ENCODE measurements at regions not wholly inside any gene's neighbourhood (a gene's known extent, or its start where the extent isn't known, plus 50 kb on each side); places are given as distances from the start of the nearest gene placed in this dataset.

DNA sequence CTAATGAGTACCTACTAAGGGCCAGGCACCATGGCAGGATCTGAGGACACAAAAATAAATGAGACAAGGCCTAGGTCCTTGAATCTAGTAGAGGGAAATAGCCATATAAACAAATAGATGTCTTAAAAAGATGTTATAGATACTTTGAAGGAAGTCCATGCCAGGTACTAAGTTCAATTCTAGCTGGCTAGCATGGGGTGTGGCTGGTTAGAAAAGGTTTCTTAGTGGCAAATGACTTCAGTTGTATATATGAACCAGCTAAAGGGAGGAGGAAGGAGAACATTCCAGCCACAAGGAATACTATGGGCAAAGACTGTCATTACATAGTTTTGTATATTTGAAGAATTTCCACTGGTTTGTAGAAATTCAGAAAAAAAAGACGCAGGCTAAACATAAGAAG, 133.6 kb upstream of the BMP4 start:
- intact Hi-C loops (cut with micrococcal nuclease), result no loop called here

DNA sequence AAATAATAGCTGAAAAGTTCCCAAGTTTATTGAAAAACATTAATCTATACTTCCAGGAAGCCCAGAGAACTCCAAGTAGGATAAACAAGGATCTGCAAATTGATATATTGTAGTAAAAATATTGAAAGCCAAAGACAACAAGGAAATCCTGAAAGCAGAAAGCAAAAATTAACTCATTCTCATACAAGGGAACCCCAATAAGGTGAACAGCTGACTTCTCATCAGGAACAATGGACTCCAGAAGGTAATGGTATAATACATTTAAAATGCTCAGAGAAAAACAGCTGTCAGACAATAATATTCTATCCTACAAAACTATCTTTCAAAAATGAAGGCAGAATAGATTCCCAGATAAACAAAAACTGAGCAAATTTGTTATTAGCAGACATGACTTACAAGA, 138.1 kb upstream of the BMP4 start:
- intact Hi-C loops (cut with micrococcal nuclease), result no loop called here

DNA sequence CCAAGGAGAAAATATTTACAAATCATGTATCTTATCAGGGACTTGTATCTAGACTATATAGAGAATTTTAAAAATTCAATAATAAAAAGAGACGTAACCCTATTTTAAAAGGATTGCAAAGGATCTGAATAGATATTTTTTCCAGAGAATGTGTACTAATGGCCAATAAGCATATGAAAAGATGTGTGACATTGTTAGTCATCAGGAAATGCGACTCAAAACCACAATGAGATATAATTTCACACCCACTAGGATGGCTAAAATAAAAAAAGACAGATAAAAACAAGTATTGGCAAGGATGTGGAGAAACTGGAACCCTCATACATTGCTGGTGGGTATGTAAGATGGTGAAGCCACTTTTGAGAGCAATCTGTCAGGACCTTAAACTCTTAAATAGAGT, 141.9 kb upstream of the BMP4 start:
- intact Hi-C loops (cut with micrococcal nuclease), result no loop called here

DNA sequence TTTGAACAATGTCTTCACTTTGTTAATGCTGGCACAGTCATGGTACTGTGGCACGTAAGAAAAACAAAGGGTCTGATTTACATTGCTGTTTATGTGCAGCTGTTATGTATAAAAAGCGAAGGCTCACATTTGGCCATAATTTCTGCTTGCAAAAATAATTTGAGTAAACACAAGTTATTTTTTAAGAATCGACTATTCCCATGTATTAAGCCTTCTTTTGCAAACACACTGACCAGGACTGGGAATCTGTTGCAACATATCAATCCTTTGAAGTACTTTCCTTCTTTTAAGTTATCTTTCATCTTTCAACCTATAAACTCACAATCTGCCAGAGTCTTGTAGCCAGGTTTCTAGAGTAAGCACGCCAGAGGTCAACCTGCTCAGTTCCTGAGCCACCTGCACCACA, 145.4 kb upstream of the BMP4 start:
- intact Hi-C loops (cut with micrococcal nuclease), result no loop called here

DNA sequence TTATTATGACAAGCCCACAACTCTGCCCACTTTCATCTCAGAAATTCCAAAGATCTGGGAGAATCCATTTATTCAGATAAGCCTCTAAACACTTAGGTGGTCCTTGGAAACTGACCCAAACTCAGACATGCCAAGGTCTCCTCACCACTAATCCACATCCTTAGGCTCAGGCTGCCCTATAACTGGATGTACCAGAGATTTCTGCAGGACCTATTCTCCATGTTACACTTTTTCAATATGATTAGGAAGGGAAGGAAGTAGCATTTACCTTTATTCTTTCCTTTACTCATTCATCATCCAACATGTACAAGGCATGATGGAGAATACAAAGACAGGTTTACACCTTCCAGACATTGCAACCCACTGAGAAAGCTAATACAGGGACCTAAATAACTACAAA, 145.9 kb upstream of the BMP4 start:
- intact Hi-C loops (cut with micrococcal nuclease), result no loop called here

DNA sequence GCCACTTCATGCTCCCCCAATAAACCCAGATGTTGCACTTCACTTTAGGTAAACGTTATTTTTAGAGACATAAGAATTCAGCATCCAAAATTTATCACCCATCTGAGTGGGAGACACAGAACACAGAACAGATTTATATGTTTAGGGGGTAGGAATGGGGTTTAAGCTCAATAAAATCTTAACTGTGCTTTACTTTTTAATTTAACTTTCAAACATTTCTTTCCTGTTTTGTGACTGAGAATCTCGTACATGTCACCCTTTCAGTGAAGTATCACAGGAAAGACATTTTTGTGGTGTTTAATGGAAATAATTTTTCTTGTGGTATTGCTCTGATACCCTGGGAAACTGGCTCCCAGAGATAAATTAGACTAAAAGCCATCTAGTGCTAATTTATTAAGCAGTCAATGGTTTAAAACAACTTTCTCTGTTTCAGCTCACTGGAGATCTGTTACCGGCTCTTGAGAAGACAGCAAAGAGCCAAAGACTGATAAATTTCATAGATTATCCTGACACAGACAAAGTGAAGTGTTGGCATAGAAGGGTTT, 148.0 kb upstream of the BMP4 start:
- intact Hi-C loops (cut with micrococcal nuclease), result no loop called here

DNA sequence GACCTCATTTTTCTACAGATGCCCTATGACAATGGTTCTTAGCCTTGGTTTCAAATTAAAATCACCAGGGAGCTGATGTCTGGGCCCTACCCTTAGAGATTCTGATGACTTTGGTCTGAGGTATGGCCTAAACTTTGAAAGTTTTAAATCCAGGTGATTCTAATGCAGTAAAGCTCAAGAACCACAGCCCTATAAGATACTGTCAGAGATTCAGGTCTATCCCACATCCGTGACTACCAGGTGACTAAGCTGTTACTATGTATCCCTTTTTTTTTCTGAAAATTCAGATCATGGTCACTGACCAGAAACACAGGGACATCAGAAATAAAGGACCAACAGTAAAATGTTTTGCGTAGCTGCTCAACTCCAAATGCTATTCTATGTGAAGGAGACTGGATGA, 148.8 kb upstream of the BMP4 start:
- intact Hi-C loops (cut with micrococcal nuclease), result no loop called here

DNA sequence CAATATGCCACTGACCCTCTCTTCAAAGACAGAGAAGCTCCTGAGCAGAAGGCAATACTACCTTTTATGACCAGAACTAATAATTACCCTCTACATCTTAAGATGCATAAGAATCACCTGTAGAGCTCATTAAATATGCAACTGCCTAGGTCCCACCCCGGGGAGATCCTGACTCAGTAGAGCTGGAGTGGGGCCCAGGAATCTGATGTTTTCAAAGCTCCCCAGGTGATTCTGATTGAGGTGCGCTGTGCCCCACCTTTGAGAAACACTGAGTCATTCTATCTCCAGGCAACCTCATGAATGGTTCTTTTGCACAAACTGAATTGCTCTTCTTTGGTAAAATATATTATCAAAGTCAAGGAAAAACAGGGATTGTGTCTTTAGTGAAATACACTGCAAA, 149.3 kb upstream of the BMP4 start:
- intact Hi-C loops (cut with micrococcal nuclease), result no loop called here

DNA sequence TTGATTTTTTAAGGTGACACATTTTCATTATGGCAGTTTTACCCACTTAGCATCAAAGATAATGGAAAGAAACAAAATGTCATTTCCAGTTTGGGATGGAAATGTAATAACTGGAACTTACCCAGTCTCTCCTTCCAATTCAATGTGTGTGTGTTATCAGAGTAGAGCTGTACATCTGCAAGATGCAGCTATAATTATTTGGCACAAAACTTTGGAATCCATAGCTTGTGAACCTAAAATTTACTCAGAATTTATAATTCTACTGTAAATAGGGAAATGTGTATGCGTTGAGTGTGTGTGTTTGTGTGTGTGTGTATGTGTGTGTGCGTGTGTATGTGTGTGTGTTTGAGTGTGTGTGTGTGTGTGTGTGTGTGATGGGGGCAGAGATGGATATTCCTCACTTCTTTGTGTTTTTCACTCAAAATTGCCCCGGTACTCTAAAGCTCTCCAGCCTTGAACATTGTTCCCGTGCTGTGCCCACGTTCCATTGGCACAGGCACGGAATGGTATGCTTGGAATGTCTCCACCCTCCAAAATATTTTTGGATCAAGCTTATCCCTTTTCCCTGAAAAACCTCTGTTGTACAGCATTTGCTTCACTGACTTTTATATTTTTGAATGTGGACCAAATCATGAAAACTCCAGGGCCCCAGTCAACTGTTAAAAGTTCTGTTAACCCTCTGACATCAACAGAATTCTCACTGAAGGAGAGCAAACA, 150.2 kb upstream of the BMP4 start:
- intact Hi-C loops (cut with micrococcal nuclease), result no loop called here

DNA sequence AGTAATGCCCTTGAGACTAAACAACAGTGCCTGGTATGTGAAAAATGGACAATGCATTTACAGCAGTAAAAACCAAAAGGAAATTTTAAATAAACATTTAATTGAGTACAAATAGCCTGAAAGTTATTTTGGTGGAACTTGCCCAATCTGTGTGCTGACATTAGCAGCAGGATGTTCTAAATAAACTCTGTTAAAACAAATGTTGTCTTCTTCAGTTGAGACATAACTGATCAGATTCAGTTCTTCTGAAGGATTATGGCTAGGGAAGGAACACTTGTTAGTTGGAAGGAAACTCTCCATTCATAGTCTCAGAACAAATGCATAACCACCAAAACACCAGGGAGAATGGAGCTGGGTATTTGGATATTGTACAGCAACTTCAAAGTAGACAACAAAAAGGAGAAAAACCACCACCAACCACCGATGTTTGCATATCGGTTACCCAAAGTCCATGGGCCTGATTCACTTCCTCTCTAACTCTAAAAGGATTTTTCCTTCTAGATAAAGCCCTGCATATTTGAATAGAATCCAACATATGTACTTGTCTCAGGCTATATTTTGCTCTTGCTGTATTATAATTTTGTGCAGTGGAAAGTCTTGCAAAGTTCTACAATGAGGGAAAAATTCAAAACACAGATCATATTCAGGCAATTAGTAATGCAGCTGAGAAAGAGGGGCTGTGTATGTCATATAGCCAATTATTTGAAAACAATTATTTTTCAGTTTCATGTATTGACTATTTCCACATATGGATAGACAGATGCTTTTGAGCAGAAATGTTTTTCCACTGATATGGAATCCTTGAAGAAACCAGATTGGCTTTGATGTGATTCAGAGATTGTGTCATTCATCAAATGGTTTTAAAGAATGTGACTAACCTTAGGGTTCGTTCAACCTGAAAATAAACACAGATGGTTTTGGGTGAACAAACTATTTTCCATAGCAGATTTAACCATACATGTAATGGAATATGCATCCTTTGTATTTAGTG, 152.2 kb upstream of the BMP4 start:
- intact Hi-C loops (cut with micrococcal nuclease), result no loop called here

DNA sequence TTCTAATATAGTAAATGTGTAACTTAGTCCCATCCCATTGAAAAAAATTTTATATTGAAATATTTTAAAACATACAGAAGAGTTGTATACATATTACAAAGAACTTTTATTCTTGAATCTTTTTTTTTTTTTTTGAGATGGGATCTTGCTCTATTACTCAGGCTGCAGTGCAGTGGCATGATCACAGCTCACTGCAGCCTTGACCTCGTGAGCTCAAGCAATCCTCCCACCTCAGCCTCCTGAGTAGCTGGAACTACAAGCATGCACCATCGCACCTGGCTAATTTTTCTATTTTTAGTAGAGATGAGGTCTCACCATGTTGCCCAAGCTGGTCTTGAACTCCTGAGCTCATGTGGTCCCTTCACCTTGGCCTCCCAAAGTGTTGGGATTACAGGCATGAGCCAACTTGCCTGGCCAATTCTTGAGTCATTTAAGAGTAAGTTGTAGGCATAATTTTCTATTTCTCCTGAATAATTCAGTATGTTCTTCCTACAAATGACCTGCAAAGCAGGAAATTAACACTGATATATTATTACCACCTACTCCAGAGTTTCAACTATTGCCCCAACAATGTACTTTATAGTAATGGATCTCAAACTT, 153.0 kb upstream of the BMP4 start:
- intact Hi-C loops (cut with micrococcal nuclease), result no loop called here

DNA sequence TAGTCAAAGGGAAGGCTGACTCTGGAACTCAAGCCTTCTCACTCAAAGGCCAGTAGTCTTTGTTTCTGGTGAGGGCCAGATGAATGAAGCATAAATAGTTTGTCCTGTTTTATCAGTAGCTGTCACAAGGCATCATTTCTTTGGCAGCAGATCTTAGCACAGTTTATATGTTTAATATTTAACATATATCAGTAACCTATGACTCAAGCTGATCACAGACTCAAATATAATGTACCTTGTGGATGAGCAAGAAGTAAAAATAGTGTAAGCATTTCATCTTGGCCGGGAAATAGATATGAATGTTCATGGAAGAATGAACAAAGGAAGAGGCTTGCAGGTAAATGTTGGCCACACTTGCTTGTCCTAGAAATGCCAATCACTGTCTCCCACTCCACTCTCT, 158.3 kb upstream of the BMP4 start:
- intact Hi-C loops (cut with micrococcal nuclease), result no loop called here

DNA sequence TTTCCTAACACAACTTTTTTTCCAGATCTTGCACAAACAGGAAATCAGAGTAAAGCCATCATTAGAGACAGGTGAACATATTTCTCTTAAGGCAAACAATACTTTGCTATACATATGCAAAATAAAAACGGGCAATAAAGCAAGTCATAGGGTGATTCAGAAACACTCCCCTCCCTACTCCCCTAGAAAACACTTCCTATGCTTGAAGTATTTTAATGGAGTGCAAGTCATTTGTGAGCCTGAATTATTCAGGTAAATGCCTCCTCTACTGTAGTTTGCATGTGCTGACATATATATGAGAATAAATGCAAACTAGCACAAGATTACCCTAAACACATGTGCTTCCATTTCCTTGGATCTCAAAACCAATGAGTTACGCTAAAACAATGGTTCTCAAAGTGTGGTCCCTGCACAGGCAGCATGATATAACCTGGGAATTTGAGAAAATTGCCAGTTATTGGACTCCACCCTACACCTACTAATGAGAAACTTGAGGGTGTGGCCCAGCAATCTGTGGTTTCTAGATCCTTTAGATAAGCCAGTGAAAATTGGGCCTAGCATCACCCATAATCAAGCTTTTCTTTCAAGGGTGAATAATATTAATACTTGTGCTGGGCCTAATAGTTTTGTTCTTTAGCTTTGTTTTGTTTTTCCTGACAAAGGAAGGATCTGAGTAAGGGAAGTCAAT, 159.7 kb upstream of the BMP4 start:
- intact Hi-C loops (cut with micrococcal nuclease), result no loop called here

DNA sequence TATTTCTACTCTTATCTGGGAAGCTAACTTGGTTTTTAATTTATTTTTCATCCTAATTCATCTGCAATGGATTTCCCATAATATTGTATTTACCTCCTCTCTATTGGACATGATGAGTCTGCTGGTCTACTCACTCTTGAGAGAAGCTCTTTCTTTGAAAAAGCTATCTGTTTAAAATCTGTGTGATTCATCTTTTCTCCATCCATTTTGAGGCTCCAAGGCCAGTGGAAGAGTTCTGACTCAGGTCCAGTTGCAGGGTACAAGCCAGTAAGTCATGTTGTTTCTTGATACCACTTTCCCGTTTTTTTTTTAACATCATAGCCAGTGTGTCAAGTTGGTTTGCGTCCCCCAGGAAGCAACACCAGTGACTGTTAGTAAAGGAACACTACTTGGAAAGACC, 160.3 kb upstream of the BMP4 start:
- intact Hi-C loops (cut with micrococcal nuclease), result no loop called here

DNA sequence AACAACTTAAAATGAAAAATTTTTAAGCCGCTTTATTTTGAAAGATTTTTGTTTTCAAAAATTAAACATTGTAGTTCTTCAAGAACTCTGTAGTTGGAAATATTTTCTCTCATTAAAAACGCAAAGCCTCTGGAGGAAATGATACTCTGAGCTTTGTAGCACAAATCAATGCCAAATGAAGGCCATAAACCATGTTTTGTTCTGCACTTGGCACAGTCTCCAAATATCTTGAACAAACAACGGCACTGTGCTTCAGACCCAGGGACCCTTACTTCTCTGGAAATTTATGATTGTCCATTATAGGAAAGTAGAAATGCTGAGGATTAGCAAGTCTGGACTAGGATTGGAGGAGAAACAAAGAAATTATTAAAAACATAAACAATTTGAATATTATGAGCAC, 160.8 kb upstream of the BMP4 start:
- intact Hi-C loops (cut with micrococcal nuclease), result no loop called here

DNA sequence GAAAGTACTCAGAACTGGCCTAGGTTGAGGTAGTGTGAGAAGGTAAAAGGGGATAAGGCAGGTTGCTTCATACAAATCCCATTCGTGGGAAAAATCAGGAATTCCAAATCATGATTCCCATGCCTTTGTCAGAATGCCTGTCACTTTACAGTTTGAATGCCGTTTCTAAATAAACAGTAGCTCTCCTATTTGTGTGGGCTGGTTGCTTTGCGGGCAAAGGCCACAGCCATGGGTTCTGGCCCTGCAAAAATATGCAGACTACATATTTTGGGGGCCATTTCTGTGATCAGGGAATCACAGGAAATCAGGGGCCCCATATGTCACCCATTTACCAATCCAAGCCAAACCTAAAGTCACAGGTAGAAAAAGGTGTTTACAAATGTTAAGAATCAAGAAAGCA, 161.3 kb upstream of the BMP4 start:
- intact Hi-C loops (cut with micrococcal nuclease), result no loop called here

DNA sequence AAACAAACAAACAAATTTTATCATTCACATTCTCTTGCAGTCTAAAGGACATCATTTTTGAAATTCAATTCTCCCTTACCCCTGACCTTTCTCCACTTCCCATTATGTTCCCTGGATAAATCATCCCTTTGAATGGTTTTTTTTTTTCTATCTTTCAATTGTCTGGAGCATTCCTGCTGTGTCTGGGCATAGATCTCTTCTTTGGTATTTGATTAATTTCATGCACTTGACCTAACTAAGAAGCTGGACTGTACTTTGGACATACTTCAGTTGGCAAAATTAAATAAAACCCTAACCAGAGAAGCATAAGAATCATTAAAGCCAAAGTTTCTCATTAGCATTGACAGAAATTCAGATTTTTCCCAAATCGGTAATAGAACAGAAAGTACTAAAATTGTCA, 163.6 kb upstream of the BMP4 start:
- intact Hi-C loops (cut with micrococcal nuclease), result no loop called here

DNA sequence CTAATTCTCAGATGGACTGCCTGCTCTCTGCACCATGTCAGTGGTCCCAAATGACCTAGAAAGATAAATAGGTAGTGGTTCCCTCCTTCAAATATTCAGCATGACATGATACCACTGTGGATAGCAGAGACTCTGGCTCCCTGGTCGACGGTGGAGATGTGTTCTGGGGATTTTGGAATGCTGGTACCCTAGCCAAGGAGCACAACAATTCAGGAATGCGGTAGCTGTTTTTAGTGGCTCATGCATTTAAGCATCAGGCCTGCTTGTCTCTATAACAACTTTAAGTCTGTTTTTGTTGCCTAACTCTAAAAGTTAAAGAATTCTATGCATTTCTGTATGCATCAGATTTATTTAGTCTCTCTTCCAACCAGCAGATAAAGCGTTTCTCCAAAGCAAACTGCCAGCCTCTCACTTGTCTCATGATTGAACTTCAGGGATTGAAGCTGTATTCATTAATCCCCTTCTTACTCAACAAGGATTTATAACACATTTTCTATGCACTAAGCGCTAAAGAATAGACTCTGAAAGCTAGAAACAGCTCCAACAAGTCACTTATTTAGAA, 164.9 kb upstream of the BMP4 start:
- intact Hi-C loops (cut with micrococcal nuclease), result no loop called here

DNA sequence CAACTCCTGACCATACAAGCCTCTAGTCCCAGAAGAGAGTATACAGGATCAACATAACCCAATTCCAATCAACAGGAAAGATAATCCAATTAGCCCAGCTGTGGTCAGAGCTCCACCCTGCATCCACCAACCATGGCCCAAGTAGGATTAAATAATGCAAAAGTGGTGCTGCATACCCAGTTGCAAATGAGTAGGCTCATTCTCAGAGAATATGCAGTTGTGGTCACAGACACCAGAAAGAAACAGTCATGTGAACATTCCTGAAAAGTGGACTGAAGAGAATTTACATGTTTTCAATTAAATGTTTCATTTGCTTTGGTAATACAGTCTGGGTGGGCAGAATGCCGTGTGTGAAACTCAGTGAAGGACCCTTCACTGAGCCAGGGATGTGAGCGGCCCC, 167.2 kb upstream of the BMP4 start:
- intact Hi-C loops (cut with micrococcal nuclease), result no loop called here

DNA sequence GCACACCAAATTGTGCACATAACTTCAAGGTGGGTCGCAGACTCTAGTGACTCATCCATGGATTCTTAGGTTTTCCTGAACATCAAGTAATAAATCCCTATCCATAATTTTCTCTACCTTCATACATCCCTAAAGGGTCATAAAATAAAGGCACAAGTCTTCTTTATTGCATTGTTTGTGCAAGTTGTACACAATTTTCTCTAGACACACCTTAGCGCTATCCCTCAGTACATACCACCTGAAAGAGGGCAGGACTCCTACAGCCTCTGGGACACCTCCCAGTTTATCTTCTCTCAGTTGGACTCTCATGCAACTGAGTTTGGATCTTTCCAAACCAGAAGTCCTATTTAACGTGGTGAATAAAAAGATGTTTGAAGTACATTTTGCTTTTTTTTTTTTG, 168.5 kb upstream of the BMP4 start:
- intact Hi-C loops (cut with micrococcal nuclease), result no loop called here

DNA sequence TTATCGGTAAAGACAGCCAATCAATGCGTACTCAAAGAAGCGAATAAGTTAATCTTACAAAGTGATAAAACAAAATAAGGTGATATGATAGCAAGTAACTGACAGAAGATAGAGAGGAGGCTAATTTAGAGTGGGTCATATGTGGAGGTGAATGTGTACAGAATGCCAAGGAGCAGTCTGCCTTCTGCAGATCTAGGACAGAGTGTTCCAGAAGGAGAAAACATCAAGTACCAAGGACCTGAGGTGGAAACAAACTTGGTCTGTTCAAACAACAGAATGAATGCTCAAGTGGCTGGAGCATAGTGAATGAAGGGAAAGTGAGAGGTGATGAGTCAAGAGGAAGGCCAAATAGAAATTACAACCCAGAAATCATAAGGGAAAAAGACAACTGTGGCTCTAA, 170.3 kb upstream of the BMP4 start:
- intact Hi-C loops (cut with micrococcal nuclease), result no loop called here
